Stimulated activated effector memory CD8-positive, alpha-beta T cell treated with anti-CD3 and anti-CD28 coated beads, Interleukin-12 subunit alpha, Interleukin-12 subunit beta, amount 100 ng/mL, for 72 hours (primary cell): ENCODE measurements at regions not wholly inside any gene's neighbourhood (a gene's known extent, or its start where the extent isn't known, plus 50 kb on each side); places are given as distances from the start of the nearest gene placed in this dataset.
A peak's percentile ranks its signal among the peaks of the same experiment; 100 is the strongest.
"Not testable (repeated sequence)": the region's sequence is repeated elsewhere in the genome, so short reads cannot be mapped to it uniquely, and the experiment has no call there.

Experiments
- ATAC-seq: fragments of 150-1000 bp; cut with Tn5 transposase; 2 replicates; pipeline ENCODE4 v1.10.0; 2021
- DNase-seq, 2 donors: peaks; one replicate each; pipeline ENCODE4 v3.0.0; 2021 to 2022; ENCODE audit warnings: low spot score in 2 of 2
- H3K27ac Mint-ChIP-seq: one replicate; pipeline ENCODE4 v1.8.0; 2022; ENCODE audit warnings: mild to moderate bottlenecking, mixed read lengths
- H3K36me3 Mint-ChIP-seq: one replicate; pipeline ENCODE4 v1.8.0; 2022; ENCODE audit warnings: mild to moderate bottlenecking, mixed read lengths
- H3K4me1 Mint-ChIP-seq: one replicate; pipeline ENCODE4 v1.8.0; 2022; ENCODE audit warnings: mixed read lengths
- H3K4me3 Mint-ChIP-seq: one replicate; pipeline ENCODE4 v1.8.0; 2022; ENCODE audit warnings: mild to moderate bottlenecking, mixed read lengths
- H3K9me3 Mint-ChIP-seq: one replicate; pipeline ENCODE4 v1.8.0; 2022; ENCODE audit warnings: mixed read lengths

DNA sequence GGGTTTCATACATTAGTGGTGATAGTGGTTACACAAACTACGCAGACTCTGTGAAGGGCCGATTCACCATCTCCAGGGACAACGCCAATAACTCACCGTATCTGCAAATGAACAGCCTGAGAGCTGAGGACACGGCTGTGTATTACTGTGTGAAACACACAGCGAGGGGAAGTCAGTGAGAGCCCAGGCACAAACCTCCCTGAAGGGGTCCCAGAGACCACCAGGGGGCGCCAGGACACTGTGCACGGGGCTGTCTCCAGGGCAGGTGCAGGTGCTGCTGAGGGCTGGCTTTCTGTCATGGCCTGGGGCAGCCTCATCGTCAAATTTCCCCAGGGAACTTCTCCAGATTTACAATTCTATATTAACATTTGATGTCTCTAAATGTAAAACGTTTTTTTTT is 184.6 kb upstream of the TP53TG3C start:
- not testable (repeated sequence) for H3K36me3 Mint-ChIP-seq, ATAC-seq, H3K4me1 Mint-ChIP-seq, H3K27ac Mint-ChIP-seq, H3K4me3 Mint-ChIP-seq, H3K9me3 Mint-ChIP-seq
- DNase-seq: peak; percentile 5 to 51

DNA sequence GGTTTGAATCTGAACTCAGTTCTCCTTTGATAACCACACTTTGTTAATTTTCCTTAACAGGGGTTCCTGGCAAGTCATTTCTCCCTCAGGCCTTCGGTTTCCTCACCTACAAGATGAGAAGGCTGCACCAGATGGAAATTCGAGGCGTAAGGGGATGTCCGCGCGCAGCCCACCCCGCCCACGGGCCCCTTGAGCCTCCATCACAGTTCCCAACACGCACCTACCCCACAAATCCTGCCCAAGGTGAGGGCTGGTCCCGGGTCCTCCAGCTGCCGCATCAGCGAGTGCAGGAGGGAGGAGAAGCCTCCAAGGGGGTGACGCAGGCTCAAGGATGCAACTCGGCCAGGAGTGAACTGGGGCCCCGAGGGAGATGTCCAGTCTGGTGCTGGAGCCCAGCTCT is 166.9 kb upstream of the TP53TG3C start:
- not testable (repeated sequence) for H3K36me3 Mint-ChIP-seq, ATAC-seq, H3K27ac Mint-ChIP-seq, DNase-seq, H3K4me3 Mint-ChIP-seq, H3K9me3 Mint-ChIP-seq, H3K4me1 Mint-ChIP-seq

DNA sequence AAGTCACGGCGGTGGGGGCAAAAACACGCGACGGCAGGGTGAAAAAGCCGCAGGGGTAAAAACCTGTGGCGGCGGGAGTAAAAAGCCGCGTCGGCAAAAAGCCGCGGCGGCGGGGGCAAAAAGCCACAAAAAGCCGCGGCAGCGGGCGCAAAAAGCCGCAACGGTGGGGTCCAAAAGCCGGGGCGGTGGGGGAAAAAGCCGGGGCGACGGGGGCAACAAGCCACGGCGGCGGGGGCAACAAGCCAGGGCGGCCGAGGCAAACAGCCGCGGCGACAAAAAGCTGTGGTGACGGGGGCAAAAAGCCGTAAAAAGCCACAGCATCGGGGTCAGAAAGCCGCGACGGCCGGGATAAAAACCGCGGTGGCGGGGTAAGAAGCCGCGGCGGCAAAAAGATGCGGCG is 166.1 kb upstream of the TP53TG3C start:
- H3K4me1 Mint-ChIP-seq: not testable (repeated sequence)

DNA sequence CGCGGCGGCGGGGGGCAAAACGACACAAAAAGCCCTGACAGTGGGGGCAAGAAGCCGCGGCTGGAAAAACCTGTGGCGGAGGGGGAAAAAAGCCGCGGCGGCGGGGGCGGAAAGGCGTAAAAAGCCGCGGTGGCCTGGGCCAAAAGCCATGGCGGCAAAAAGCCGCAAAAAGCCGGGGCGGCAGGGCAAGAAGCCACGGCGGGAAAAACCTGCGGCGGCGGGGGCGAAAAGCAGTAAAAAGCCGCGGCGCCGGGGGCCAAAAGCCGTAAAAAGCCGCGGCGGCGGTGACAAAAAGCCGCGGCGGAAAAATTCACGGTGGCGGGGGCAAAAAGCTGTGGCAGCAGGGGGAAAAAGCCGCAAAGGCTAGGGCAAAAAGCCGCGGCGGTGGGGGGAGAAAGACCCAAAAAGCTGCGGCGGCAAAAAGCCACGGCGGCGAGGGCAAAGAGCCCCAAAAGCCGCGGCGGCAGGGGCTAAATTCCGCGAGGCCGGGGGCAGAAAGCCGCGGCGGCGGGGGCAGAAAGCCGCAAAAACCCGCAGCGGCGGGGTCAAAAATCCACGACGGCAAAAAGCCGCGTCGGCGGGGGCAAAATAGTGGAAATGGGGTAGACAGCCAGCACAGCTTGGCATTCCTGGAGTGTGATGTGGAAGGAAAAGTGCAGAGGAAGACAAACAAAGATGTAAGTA is 165.2 kb upstream of the TP53TG3C start:
- not testable (repeated sequence) for H3K4me3 Mint-ChIP-seq, H3K4me1 Mint-ChIP-seq, H3K36me3 Mint-ChIP-seq, DNase-seq, H3K27ac Mint-ChIP-seq, H3K9me3 Mint-ChIP-seq, ATAC-seq

More for the DNA sequence above, 166.1 kb upstream of the TP53TG3C start:
- ATAC-seq, DNase-seq, H3K4me3 Mint-ChIP-seq, H3K27ac Mint-ChIP-seq, H3K9me3 Mint-ChIP-seq, H3K36me3 Mint-ChIP-seq: not testable (repeated sequence)

DNA sequence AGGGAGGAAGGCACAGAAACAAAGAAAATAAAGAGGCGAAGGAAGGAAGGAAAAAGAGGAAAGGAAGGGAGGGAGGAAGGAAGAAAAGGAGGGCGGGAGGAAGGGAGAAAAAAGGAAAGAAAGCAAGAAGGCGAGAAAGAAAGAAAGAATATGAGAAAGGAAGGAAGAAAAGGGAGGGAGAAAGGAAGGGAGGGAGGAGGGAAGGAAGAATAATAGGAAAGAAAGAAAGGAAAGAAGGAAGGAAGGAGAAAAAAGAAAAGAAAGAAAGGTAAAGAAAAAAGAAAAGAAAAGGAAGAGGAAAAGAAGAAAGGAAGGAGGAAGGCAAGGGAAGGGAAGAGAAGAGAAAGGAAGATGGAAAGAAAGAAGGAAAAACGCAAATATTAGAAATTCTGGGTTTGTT is 145.2 kb upstream of the TP53TG3C start:
- H3K36me3 Mint-ChIP-seq, H3K9me3 Mint-ChIP-seq, H3K27ac Mint-ChIP-seq, H3K4me3 Mint-ChIP-seq, DNase-seq, ATAC-seq, H3K4me1 Mint-ChIP-seq: not testable (repeated sequence)

DNA sequence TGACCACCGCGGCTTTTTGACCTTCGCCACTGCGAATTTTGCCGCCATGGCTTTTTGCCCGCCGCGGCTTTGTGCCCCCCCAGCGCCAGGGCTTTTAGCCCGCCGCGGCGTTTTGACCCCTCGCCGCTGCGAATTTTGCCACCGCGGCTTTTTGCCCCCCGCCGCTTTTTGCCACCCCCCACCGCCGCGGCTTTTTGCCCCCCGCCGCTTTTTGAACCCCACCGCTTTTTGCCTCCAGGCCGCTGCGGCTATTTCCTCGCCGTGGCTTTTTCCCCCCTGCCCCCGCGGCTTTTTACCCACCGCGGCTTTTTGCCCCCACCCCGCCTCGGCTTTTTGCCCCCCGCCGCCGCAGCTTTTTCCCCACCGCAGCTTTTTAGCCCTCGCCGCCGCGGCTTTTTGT is 134.8 kb upstream of the TP53TG3C start:
- no peak for DNase-seq
- Mint-ChIP-seq H3K36me3 (no peaks in the 10 kb centered on the region), H3K4me1 (no peaks in the 10 kb centered on the region), H3K4me3 (no peak overlapping the region), H3K27ac (no peak overlapping the region), H3K9me3 (no peaks in the 10 kb centered on the region)
- ATAC-seq: no peak

DNA sequence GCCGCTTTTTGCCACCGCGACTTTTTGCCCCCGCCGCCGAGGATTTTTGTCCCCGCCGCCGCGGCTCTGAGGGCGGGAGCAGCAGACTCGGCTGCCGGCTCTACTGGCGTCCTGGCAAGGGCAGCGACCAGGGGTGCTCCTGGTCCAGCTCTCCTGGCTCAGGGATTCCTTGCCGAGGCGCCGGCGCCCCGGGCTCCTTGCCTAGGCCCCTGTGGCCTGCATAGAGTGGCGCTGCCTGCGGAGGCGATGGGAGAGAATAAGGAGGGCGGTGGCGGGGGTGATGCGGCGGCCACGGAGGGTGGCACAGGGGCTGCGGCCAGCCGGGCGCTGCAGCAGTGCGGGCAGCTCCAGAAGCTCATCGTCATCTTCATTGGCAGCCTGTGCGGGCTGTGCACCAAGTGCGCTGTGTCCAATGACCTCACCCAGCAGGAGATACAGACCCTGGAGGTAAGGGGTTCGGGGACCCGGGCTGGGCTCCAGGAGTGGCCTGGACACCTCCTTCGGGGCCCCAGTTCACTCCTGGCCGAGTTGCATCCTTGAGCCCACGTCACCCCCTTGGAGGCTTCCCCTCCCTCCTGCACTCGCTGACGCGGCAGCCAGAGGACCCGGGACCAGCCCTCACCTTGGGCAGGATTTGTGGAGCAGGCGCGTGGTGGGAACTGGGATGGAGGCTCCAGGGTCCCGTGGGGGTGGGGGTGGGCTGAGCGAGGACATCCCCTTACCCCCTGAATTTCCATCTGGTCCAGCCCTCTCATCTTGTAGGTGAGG is 134.2 kb upstream of the TP53TG3C start:
- DNase-seq, H3K36me3 Mint-ChIP-seq, H3K4me1 Mint-ChIP-seq, H3K9me3 Mint-ChIP-seq, H3K4me3 Mint-ChIP-seq, H3K27ac Mint-ChIP-seq, ATAC-seq: not testable (repeated sequence)

DNA sequence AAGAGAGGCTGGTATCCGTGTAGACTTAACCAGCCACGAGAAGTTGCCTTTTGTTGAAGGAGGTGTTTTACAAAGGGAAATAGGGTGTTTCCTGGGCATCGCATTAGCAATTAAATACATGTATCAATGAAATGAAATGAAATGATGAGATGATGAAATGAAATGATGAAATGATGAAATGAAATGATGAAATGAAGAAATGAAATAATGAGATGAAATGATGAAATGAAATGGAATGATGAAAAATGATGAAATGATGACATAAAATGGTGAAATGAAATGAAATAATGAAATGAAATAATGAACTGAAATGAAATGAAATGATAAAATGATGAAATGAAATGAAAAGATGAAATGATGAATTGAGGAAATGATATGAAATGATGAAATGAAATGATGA is 131.3 kb upstream of the TP53TG3C start:
- not testable (repeated sequence) for H3K9me3 Mint-ChIP-seq

DNA sequence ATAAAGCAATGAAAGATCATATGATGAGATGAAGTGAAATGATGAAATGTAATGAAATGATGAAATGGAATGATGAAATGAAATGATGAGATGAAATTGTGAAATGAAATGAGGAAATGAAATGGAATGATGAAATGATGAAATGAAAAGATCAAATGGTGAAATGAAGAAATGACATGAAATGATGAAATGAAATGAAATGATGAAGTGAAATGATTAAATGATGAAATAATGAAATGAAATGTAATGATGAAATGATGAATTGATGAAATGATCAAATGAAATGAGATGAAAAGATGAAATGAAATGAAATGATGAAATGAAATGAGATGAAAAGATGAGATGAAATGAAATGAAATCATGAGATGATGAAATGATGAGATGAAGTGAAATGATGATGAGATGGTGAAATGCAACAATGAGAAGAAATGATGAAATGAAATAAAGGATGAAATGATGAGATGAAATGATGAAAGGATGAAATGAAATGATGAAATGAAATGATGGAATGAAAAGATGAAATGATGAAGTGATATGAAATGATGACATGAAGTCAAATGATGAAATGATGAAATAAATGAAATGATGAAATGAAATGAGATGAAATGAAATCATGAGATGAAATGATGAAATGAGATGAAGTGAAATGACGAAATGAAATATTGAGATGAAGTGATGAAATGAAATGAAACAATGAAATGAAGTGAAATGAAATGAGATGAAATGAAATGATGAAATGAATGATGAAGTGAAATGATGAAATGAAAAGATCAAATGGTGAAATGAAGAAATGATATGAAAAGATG is 130.5 kb upstream of the TP53TG3C start:
- H3K4me1 Mint-ChIP-seq, H3K27ac Mint-ChIP-seq, H3K36me3 Mint-ChIP-seq, H3K4me3 Mint-ChIP-seq, H3K9me3 Mint-ChIP-seq, DNase-seq, ATAC-seq: not testable (repeated sequence)

More for the DNA sequence above, 131.3 kb upstream of the TP53TG3C start:
- ATAC-seq, H3K4me1 Mint-ChIP-seq, H3K27ac Mint-ChIP-seq, DNase-seq, H3K36me3 Mint-ChIP-seq, H3K4me3 Mint-ChIP-seq: not testable (repeated sequence)

DNA sequence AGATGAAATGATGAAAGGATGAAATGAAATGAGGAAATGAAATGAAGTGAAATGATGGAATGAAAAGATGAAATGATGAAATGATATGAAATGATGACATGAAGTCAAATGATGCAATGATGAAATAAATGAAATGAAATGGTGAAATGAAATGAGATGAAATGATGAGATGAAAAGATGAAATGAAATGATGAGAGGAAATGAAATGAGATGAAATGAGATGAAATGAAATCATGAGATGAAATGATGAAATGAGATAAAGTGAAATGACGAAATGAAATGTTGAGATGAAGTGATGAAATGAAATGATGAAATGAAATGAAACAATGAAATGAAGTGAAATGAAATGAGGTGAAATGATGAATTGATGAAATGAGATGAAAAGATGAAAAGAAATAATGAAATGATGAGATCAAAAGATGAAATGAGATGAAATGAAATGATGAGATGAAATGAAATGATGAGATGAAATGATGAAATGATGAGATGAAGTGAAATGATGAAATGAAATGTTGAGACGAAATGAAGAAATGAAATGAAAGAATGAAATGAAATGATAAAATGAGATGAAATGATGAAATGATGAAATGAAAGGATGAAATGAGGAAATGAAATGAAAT is 129.5 kb upstream of the TP53TG3C start:
- H3K36me3 Mint-ChIP-seq, H3K4me3 Mint-ChIP-seq, DNase-seq, H3K4me1 Mint-ChIP-seq, ATAC-seq, H3K27ac Mint-ChIP-seq, H3K9me3 Mint-ChIP-seq: not testable (repeated sequence)
